H9 (cell line): ENCODE measurements at regions not wholly inside any gene's neighbourhood (a gene's known extent, or its start where the extent isn't known, plus 50 kb on each side); places are given as distances from the start of the nearest gene placed in this dataset.

Experiments used
- DNase-seq: peaks from one replicate; pipeline ENCODE4 v3.0.0-alpha.2; 2017
- H2AFZ ChIP-seq: one replicate; pipeline ENCODE4 v1.6.1; 2013; ENCODE audit warnings: mild to moderate bottlenecking, low read length, control low read depth, moderate library complexity
- H2AK5ac ChIP-seq: 2 replicates; pipeline ENCODE4 v1.6.1; 2013; ENCODE audit warnings: low read length, control low read depth, mixed read lengths; ENCODE audit not compliant: insufficient read length
- H2BK120ac ChIP-seq: one replicate; pipeline ENCODE4 v1.6.1; 2013; ENCODE audit warnings: low read depth, mild to moderate bottlenecking, low read length, control low read depth, inconsistent platforms; ENCODE audit not compliant: poor library complexity, severe bottlenecking
- H2BK12ac ChIP-seq: 2 replicates; pipeline ENCODE4 v1.6.1; 2013; ENCODE audit warnings: low read length, control low read depth, mixed read lengths, low read depth; ENCODE audit not compliant: insufficient read length
- H2BK15ac ChIP-seq: 2 replicates; pipeline ENCODE4 v1.6.1; 2013; ENCODE audit warnings: low read depth, low read length, control low read depth
- H2BK20ac ChIP-seq: one replicate; pipeline ENCODE4 v1.6.1; 2013; ENCODE audit warnings: low read depth, mild to moderate bottlenecking, low read length, control low read depth, inconsistent platforms; ENCODE audit not compliant: poor library complexity, severe bottlenecking
- H2BK5ac ChIP-seq: 2 replicates; pipeline ENCODE4 v1.6.1; 2013; ENCODE audit warnings: low read length, control low read depth, mixed read lengths; ENCODE audit not compliant: insufficient read length
- H3K14ac ChIP-seq: 2 replicates; pipeline ENCODE4 v1.6.1; 2013; ENCODE audit warnings: low read length, control low read depth; ENCODE audit not compliant: insufficient read depth
- H3K18ac ChIP-seq: 2 replicates; pipeline ENCODE4 v1.6.1; 2013; ENCODE audit warnings: low read depth, mild to moderate bottlenecking, mixed read lengths, low read length, control low read depth; ENCODE audit not compliant: insufficient read length
- H3K23ac ChIP-seq: 2 replicates; pipeline ENCODE4 v1.6.1; 2013; ENCODE audit warnings: low read length, control low read depth, mixed read lengths, low read depth; ENCODE audit not compliant: insufficient read length
- H3K23me2 ChIP-seq: 2 replicates; pipeline ENCODE4 v1.6.1; 2013; ENCODE audit warnings: low read depth, mild to moderate bottlenecking, mixed read lengths, low read length, control low read depth; ENCODE audit not compliant: insufficient read length, poor library complexity, severe bottlenecking
- H3K27ac ChIP-seq: 2 replicates; pipeline ENCODE4 v1.5.1; 2013; ENCODE audit warnings: low read length, control low read depth, mixed read lengths, low read depth; ENCODE audit not compliant: insufficient read length
- H3K27me3 ChIP-seq: 2 replicates; pipeline ENCODE4 v1.6.1; 2013; ENCODE audit warnings: low read length, control low read depth, inconsistent platforms; ENCODE audit not compliant: insufficient read depth
- H3K4ac ChIP-seq: 2 replicates; pipeline ENCODE4 v1.6.1; 2013; ENCODE audit warnings: low read depth, mild to moderate bottlenecking, control low read depth, inconsistent platforms, low read length, moderate library complexity
- H3K4me1 ChIP-seq: 2 replicates; pipeline ENCODE4 v1.6.1; 2013; ENCODE audit warnings: low read length, control low read depth, inconsistent platforms; ENCODE audit not compliant: insufficient read depth
- H3K4me2 ChIP-seq: 2 replicates; pipeline ENCODE4 v1.6.1; 2013; ENCODE audit warnings: low read length, control low read depth, mixed read lengths; ENCODE audit not compliant: insufficient read length, insufficient read depth
- H3K56ac ChIP-seq: 2 replicates; pipeline ENCODE4 v1.6.1; 2013; ENCODE audit warnings: low read depth, mild to moderate bottlenecking, mixed read lengths, low read length, control low read depth; ENCODE audit not compliant: insufficient read length
- H3K79me1 ChIP-seq: 2 replicates; pipeline ENCODE4 v1.6.1; 2013; ENCODE audit warnings: low read depth, mild to moderate bottlenecking, moderate library complexity, low read length, control low read depth, inconsistent platforms; ENCODE audit not compliant: insufficient read depth, poor library complexity, severe bottlenecking
- H3K79me2 ChIP-seq: 2 replicates; pipeline ENCODE4 v1.6.1; 2013; ENCODE audit warnings: low read length, control low read depth, inconsistent platforms; ENCODE audit not compliant: insufficient read depth
- H3K9ac ChIP-seq: 2 replicates; pipeline ENCODE4 v1.6.1; 2013; ENCODE audit warnings: low read length, control low read depth, mixed read lengths; ENCODE audit not compliant: insufficient read length; ENCODE audit errors: extremely low read depth
- H3K9me3 ChIP-seq: one replicate; pipeline ENCODE4 v1.6.1; 2013; ENCODE audit warnings: low read depth, low read length, inconsistent platforms; ENCODE audit not compliant: control insufficient read depth
- H3T11ph ChIP-seq: one replicate; pipeline ENCODE4 v1.6.1; 2013; ENCODE audit warnings: mild to moderate bottlenecking, low read length, control low read depth, inconsistent platforms
- H4K20me1 ChIP-seq: one replicate; pipeline ENCODE4 v1.6.1; 2013; ENCODE audit not compliant: control insufficient read depth, insufficient read length, insufficient read depth
- H4K5ac ChIP-seq: 2 replicates; pipeline ENCODE4 v1.6.1; 2013; ENCODE audit warnings: low read depth, mild to moderate bottlenecking, mixed read lengths, low read length, control low read depth; ENCODE audit not compliant: insufficient read length
- H4K8ac ChIP-seq: replicated peaks from 2 replicates; pipeline ENCODE4 v1.6.1; 2013; ENCODE audit warnings: low read length, control low read depth, mixed read lengths, low read depth; ENCODE audit not compliant: insufficient read length
- H4K91ac ChIP-seq: 2 replicates; pipeline ENCODE4 v1.6.1; 2013; ENCODE audit warnings: low read depth, mild to moderate bottlenecking, moderate library complexity, mixed read lengths, low read length, control low read depth; ENCODE audit not compliant: insufficient read length
- H3K27ac Mint-ChIP-seq, 3 experiments: 2 replicates in 2 of 3; 3 replicates in 1 of 3; pipeline ENCODE4 v1.8.0; 2020 to 2021; ENCODE audit warnings: mixed read lengths in 3 of 3, mild to moderate bottlenecking in 1 of 3, moderate library complexity in 1 of 3
- H3K27me3 Mint-ChIP-seq: 2 replicates; pipeline ENCODE4 v1.8.0; 2021; ENCODE audit warnings: low read depth, mild to moderate bottlenecking, moderate library complexity, mixed read lengths
- H3K36me3 Mint-ChIP-seq, 3 experiments: 2 replicates in 2 of 3; 3 replicates in 1 of 3; pipeline ENCODE4 v1.8.0; 2020 to 2021; ENCODE audit warnings: low read depth in 3 of 3, mixed read lengths in 3 of 3; ENCODE audit not compliant: insufficient read depth in 1 of 3
- H3K4me1 Mint-ChIP-seq, 2 experiments: 2 replicates each; pipeline ENCODE4 v1.8.0; 2020; ENCODE audit warnings: mixed read lengths in 2 of 2
- H3K4me3 Mint-ChIP-seq, 2 experiments: 2 replicates in 1 of 2; 3 replicates in 1 of 2; pipeline ENCODE4 v1.8.0; 2020 to 2021; ENCODE audit warnings: mild to moderate bottlenecking in 2 of 2, mixed read lengths in 2 of 2, moderate library complexity in 1 of 2
- H3K9me3 Mint-ChIP-seq, 2 experiments: 2 replicates in 1 of 2; 3 replicates in 1 of 2; pipeline ENCODE4 v1.8.0; 2020; ENCODE audit warnings: mild to moderate bottlenecking in 2 of 2, mixed read lengths in 2 of 2, moderate library complexity in 1 of 2
- WGBS: extraction: QIAGEN DNeasy Blood & Tissue Kit; methylation state at CpG from one replicate; pipeline ENCODE4 v1.1.7; 2013; ENCODE audit warnings: missing lambda C conversion rate, low lambda C conversion rate, mixed read lengths; ENCODE audit not compliant: insufficient read length; ENCODE audit errors: extremely low coverage; 5-methylcytosine and 5-hydroxymethylcytosine counted together
- TF ChIP-seq, protein P1 (sequence below): fragments of 200-600 bp; sonication (generic); conservative IDR thresholded peaks from 3 replicates; pipeline ENCODE4 v1.8.0; 2021; ENCODE audit warnings: antibody characterized with exemption, mild to moderate bottlenecking

- H3K27ac Mint-ChIP-seq, result no peak overlapping the region
- Histone ChIP-seq H3K18ac (no peak overlapping the region), H3K79me2 (no peaks in the 10 kb centered on the region), H3K4me2 (no peak overlapping the region), H3K27me3 (no peaks in the 10 kb centered on the region), H2BK120ac (no peak overlapping the region), H2BK12ac (no peak overlapping the region), H4K5ac (no peak overlapping the region), H3K79me1 (no peaks in the 10 kb centered on the region), H4K20me1 (no peaks in the 10 kb centered on the region), H2BK20ac (no peak overlapping the region), H2BK5ac (no peak overlapping the region), H3T11ph (no peak overlapping the region), H3K14ac (no peak overlapping the region), H3K56ac (no peak overlapping the region), H3K4me1 (no peaks in the 10 kb centered on the region), H3K9me3 (no peaks in the 10 kb centered on the region), H3K4ac (no peak overlapping the region), H4K8ac (no peak overlapping the region), H2BK15ac (no peak overlapping the region), H3K23me2 (no peaks in the 10 kb centered on the region), H2AK5ac (no peak overlapping the region), H3K27ac (no peak overlapping the region), H3K23ac (no peak overlapping the region), H3K9ac (no peak overlapping the region), H4K91ac (no peak overlapping the region), H2AFZ (no peak overlapping the region)
- H3K4me1 Mint-ChIP-seq, result no peaks in the 10 kb centered on the region
- H3K36me3 Mint-ChIP-seq, result peaks cover 1 to 9% (median 4%) of the 10 kb centered on the region in 3 experiments; a peak in 4 of 7 replicates
- H3K9me3 Mint-ChIP-seq, result peaks cover 41 to 84% of the 10 kb centered on the region in 2 experiments
- H3K4me3 Mint-ChIP-seq, result no peak overlapping the region
- no peaks in the 10 kb centered on the region; the same call in 1 of the 2 replicates for H3K27me3 Mint-ChIP-seq
- TF ChIP-seq, protein P1, sequence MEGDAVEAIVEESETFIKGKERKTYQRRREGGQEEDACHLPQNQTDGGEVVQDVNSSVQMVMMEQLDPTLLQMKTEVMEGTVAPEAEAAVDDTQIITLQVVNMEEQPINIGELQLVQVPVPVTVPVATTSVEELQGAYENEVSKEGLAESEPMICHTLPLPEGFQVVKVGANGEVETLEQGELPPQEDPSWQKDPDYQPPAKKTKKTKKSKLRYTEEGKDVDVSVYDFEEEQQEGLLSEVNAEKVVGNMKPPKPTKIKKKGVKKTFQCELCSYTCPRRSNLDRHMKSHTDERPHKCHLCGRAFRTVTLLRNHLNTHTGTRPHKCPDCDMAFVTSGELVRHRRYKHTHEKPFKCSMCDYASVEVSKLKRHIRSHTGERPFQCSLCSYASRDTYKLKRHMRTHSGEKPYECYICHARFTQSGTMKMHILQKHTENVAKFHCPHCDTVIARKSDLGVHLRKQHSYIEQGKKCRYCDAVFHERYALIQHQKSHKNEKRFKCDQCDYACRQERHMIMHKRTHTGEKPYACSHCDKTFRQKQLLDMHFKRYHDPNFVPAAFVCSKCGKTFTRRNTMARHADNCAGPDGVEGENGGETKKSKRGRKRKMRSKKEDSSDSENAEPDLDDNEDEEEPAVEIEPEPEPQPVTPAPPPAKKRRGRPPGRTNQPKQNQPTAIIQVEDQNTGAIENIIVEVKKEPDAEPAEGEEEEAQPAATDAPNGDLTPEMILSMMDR, result no peak
- DNase-seq, result no peak
- no CpG with 5 or more reads among the region's 7 CpGs for WGBS
Observed at GRCh38 chrX:122906726-122907125, 277.4 kb upstream of the GRIA3 start.
